A549 (cell line): ENCODE measurements at regions not wholly inside any gene's neighbourhood (a gene's known extent, or its start where the extent isn't known, plus 50 kb on each side); places are given as distances from the start of the nearest gene placed in this dataset.

Source experiments
- ATAC-seq, 2 experiments: fragments of 200-7000 bp in 1 of 2; fragments of >200 bp in 1 of 2; cut with Nextera tagmentation in 1 of 2; cut with Tn5 transposase in 1 of 2; 3 replicates each; pipeline versions ENCODE4 v1.8.0 to v1.9.1; 2018 to 2020; ENCODE audit warnings: mild to moderate bottlenecking in 1 of 2, moderate library complexity in 1 of 2
- CTCF ChIA-PET: fragments of 300-600 bp; sonication (Branson Sonifier 250); formaldehyde crosslinking; extraction: SDS; loops from one replicate; lab custom pipeline; 2021; ENCODE audit warnings: antibody characterized with exemption, inconsistent platforms; lab: Yijun Ruan, JAX
- POLR2A ChIA-PET: fragments of 350-600 bp; formaldehyde crosslinking; extraction: SDS; loops from one replicate; lab custom pipeline; 2021; ENCODE audit warnings: antibody characterized with exemption, inconsistent platforms; lab: Yijun Ruan, JAX
- DNase-seq, 2 experiments: peaks; one replicate each; pipeline versions ENCODE4 v3.0.0 to v3.0.0-alpha.2; 2011 to 2016; ENCODE audit warnings: low read depth in 1 of 2, low spot score in 1 of 2
- FAIRE-seq: peaks from 2 replicates; lab custom pipeline; 2011; peaks lifted over from hg19 to GRCh38; lab: Jason Lieb, UNC
- H3K27ac ChIP-seq, 2 experiments: fragments of >200 bp; sonication (Bioruptor Twin); formaldehyde crosslinking; 3 replicates each; pipeline ENCODE4 v1.5.1; 2016 to 2017
- H3K4me1 ChIP-seq: fragments of >200 bp; sonication (Bioruptor Twin); formaldehyde crosslinking; 3 replicates; pipeline ENCODE4 v1.6.1; 2016
- H3K4me2 ChIP-seq: fragments of >200 bp; sonication (Bioruptor Twin); formaldehyde crosslinking; 3 replicates; pipeline ENCODE4 v1.6.1; 2016
- H3K4me3 ChIP-seq: fragments of >200 bp; sonication (Bioruptor Twin); formaldehyde crosslinking; 3 replicates; pipeline ENCODE4 v1.5.1; 2016
- H3K9me3 ChIP-seq: fragments of >200 bp; sonication (Bioruptor Twin); formaldehyde crosslinking; 3 replicates; pipeline ENCODE4 v1.6.1; 2016
- BHLHE40 ChIP-seq: IDR thresholded peaks from 2 replicates; pipeline ENCODE4 v1.6.1; 2012; ENCODE audit warnings: low read depth, low read length, inconsistent platforms
- CBX2 ChIP-seq: fragments of 200-600 bp; sonication (generic); IDR thresholded peaks from 2 replicates; pipeline ENCODE4 v1.6.1; 2016; ENCODE audit warnings: low read depth, mild to moderate bottlenecking, borderline replicate concordance
- CEBPB ChIP-seq, 2 experiments: fragments of >200 bp in 1 of 2; sonication (Bioruptor Twin) in 1 of 2; formaldehyde crosslinking in 1 of 2; IDR thresholded peaks; 2 replicates each; pipeline ENCODE4 v1.6.1; 2012 to 2016
- FOXS1 ChIP-seq: fragments of 250-450 bp; sonication (Bioruptor Pico); IDR thresholded peaks from 2 replicates; pipeline ENCODE4 v1.5.0; 2020; ENCODE audit warnings: mild to moderate bottlenecking, moderate library complexity
- HDAC2 ChIP-seq: fragments of 200-600 bp; sonication (generic); IDR thresholded peaks from 2 replicates; pipeline ENCODE4 v1.6.1; 2016
- HEYL ChIP-seq: fragments of 250-450 bp; sonication (Bioruptor Pico); IDR thresholded peaks from 2 replicates; pipeline ENCODE4 v1.8.0; 2021; ENCODE audit warnings: mild to moderate bottlenecking, moderate library complexity
- KDM5A ChIP-seq: fragments of 200-600 bp; sonication (generic); IDR thresholded peaks from 2 replicates; pipeline ENCODE4 v1.6.1; 2016; ENCODE audit warnings: antibody characterized with exemption, mild to moderate bottlenecking
- MAFK ChIP-seq: fragments of 450-650 bp; IDR thresholded peaks from 2 replicates; pipeline ENCODE4 v1.6.1; 2014; ENCODE audit not compliant: partially characterized antibody
- MAZ ChIP-seq: fragments of 150-350 bp; IDR thresholded peaks from 2 replicates; pipeline ENCODE4 v1.6.1; 2014; ENCODE audit warnings: antibody characterized with exemption, low read depth, low read length, borderline replicate concordance
- NFE2L2 ChIP-seq: fragments of 150-350 bp; conservative IDR thresholded peaks from 2 replicates; pipeline ENCODE4 v1.6.1; 2014; ENCODE audit warnings: low read length
- NR3C1 ChIP-seq: fragments of >200 bp; sonication (Bioruptor Twin); formaldehyde crosslinking; IDR thresholded peaks from 3 replicates; pipeline ENCODE4 v1.6.1; 2017
- PHF8 ChIP-seq: fragments of 200-600 bp; sonication (generic); IDR thresholded peaks from 2 replicates; pipeline ENCODE4 v1.6.1; 2016; ENCODE audit warnings: low read depth, mild to moderate bottlenecking, antibody characterized with exemption, moderate library complexity, borderline replicate concordance
- POLR2AphosphoS2 ChIP-seq: conservative IDR thresholded peaks from 2 replicates; pipeline ENCODE4 v1.6.1; 2012; ENCODE audit warnings: low read length, improper control_type of control experiment, inconsistent platforms
- RARB ChIP-seq: fragments of 250-450 bp; sonication (Bioruptor Pico); IDR thresholded peaks from 2 replicates; pipeline ENCODE4 v1.8.0; 2021; ENCODE audit warnings: mild to moderate bottlenecking, moderate library complexity
- RCOR1 ChIP-seq: fragments of 150-350 bp; IDR thresholded peaks from 2 replicates; pipeline ENCODE4 v1.6.1; 2014; ENCODE audit warnings: antibody characterized with exemption, low read length, low read depth
- RNF2 ChIP-seq: fragments of 200-600 bp; sonication (generic); IDR thresholded peaks from 2 replicates; pipeline ENCODE4 v1.6.1; 2016; ENCODE audit warnings: low read depth, mild to moderate bottlenecking, antibody characterized with exemption, moderate library complexity, borderline replicate concordance
- SREBF2 ChIP-seq: fragments of 450-650 bp; IDR thresholded peaks from 2 replicates; pipeline ENCODE4 v1.6.1; 2014; ENCODE audit warnings: mild to moderate bottlenecking, moderate library complexity
- ZC3H11A ChIP-seq: fragments of 450-650 bp; IDR thresholded peaks from 2 replicates; pipeline ENCODE4 v1.6.1; 2014; ENCODE audit warnings: antibody characterized with exemption, mild to moderate bottlenecking
- ZNF302 ChIP-seq: fragments of 250-450 bp; sonication (Bioruptor Pico); IDR thresholded peaks from 2 replicates; pipeline ENCODE4 v1.9.0; 2021; ENCODE audit warnings: inconsistent platforms, mild to moderate bottlenecking, moderate library complexity
- WGBS: methylation state at CpG from one replicate; pipeline ENCODE4 v1.1.6; 2017; ENCODE audit errors: missing lambda C conversion rate; 5-methylcytosine and 5-hydroxymethylcytosine counted together
- TF ChIP-seq, protein P1 (sequence below): IDR thresholded peaks from 2 replicates; pipeline ENCODE4 v1.6.1; 2012; ENCODE audit warnings: low read depth, borderline replicate concordance
- TF ChIP-seq, protein P2 (sequence below): fragments of 250-450 bp; sonication (Bioruptor Pico); IDR thresholded peaks from 2 replicates; pipeline ENCODE4 v1.5.0; 2021; ENCODE audit warnings: mild to moderate bottlenecking, moderate library complexity, borderline replicate concordance

DNA sequence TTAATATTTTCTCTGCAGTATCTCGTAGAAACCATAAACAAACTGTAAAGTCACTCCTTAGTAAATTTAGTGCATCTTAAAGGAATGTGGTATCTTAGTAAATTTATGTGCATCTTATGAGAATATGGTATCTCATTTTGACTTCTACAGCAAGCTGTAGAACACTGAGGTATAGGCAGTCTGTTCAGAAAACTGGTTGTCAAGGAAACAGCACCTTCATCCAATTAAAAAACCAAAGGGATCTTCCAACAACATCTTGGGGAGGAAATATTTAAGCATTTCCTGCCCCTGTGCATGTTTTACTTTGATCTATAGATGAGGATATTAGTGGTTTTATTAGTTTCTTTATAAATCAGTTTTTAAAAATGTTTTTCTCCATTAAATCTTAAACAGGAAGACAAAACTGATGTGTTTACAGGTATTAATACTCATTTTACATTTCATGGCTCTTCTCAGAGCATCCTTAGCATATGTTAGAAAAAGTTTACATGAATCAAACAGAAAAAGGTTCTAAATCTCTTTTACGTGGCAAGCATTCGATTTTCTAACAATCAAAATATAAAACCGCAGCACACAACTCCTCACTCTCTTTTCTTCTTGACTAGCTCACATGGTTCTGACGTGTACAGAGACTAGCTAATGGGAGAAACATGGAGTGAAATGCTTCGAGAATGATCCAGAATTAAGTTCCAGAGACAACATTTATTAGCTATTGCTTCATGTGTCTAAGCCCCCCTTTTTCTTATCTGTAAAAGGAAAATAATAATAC lies 668.8 kb downstream of the PTPRC start:
- DNase-seq (no peak), FAIRE-seq (no peak), ATAC-seq (no peak)
- no peaks in the 10 kb centered on the region for H3K9me3 ChIP-seq
- no peak overlapping the region for H3K4me2 ChIP-seq
- no peak overlapping the region for H3K4me3 ChIP-seq
- no peak for TF ChIP-seq SREBF2
- no peak for TF ChIP-seq ZC3H11A
- H3K4me1 ChIP-seq = no peaks in the 10 kb centered on the region
- POLR2A ChIA-PET = no interaction called here
- H3K27ac ChIP-seq = no peak overlapping the region
- 22% methylated on average over 6 of the region's 6 CpGs for WGBS
- CTCF ChIA-PET = no interaction called here

DNA sequence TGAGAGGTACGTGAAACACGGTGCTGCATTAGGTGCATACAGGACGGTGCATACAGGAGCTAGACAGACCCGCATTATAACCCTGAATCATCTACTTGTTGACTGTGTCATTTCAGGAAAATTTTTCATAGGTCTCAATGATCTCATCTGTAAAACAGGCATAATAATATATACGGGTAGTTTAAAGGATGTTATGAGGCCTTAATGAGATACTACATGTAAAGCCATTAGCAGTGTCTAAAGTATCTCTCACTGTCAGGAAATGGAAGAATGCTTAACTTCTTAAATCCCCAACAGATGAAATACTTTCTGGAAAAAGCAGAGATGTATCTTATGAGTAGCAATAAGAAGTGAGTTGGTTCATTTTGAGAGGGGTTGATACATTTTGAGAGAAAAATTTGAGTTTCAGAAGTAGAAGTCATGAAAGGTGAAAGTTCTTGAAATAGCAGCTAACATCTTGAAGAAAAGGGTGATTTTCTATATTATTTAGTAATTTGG lies 669.6 kb downstream of the PTPRC start:
- no peak for TF ChIP-seq CEBPB (IDR thresholded peaks at IDR 0.05)
- TF ChIP-seq, protein P1, sequence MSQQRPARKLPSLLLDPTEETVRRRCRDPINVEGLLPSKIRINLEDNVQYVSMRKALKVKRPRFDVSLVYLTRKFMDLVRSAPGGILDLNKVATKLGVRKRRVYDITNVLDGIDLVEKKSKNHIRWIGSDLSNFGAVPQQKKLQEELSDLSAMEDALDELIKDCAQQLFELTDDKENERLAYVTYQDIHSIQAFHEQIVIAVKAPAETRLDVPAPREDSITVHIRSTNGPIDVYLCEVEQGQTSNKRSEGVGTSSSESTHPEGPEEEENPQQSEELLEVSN = no peak
- TF ChIP-seq NR3C1 = no peak
- no peak for TF ChIP-seq MAZ
- no peak for TF ChIP-seq MAFK
- TF ChIP-seq PHF8 = no peak
- TF ChIP-seq POLR2AphosphoS2 = no peak
- no peak for TF ChIP-seq FOXS1 (CRISPR knock-in tag)
- no peak for TF ChIP-seq HDAC2
- no peak for TF ChIP-seq RNF2
- no peak for TF ChIP-seq HEYL (CRISPR knock-in tag)
- TF ChIP-seq, all 56 proteins: peak for 0
- ChIA-PET POLR2A (no interaction called here), CTCF (no interaction called here)
- ATAC-seq (no peak), FAIRE-seq (no peak), DNase-seq (no peak)
- Histone ChIP-seq H3K4me1 (no peaks in the 10 kb centered on the region), H3K4me3 (no peak overlapping the region), H3K4me2 (no peak overlapping the region), H3K27ac (no peak overlapping the region), H3K9me3 (no peaks in the 10 kb centered on the region)
- 58% methylated on average over 5 of the region's 5 CpGs for WGBS

DNA sequence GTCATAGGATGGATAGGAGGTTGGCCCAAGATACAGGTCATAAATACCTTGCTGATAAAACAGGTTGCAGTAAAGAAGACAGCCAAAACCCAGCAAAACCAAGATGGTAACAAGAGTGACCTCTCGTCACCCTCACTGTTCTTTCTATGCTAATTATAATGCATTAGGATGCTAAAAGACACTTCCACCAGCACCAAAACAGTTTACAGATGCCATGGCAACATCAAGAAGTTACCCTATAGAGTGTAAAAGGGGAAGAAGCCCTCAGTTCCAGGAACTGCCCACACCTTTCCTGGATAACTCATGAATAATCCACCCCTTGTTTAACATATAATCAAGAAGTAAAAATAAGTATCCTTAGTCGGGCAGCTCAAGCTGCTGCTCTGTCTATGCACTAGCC lies 671.9 kb downstream of the PTPRC start:
- no peaks in the 10 kb centered on the region for H3K4me1 ChIP-seq
- no peak for TF ChIP-seq FOXS1 (CRISPR knock-in tag)
- H3K9me3 ChIP-seq = no peaks in the 10 kb centered on the region
- H3K4me3 ChIP-seq = no peak overlapping the region
- CTCF ChIA-PET = no interaction called here
- POLR2A ChIA-PET = no interaction called here
- WGBS = 12% methylated on average over 2 of the region's 2 CpGs
- H3K27ac ChIP-seq = no peak overlapping the region
- ATAC-seq = no peak
- H3K4me2 ChIP-seq = no peak overlapping the region
- no peak for DNase-seq
- FAIRE-seq = no peak

DNA sequence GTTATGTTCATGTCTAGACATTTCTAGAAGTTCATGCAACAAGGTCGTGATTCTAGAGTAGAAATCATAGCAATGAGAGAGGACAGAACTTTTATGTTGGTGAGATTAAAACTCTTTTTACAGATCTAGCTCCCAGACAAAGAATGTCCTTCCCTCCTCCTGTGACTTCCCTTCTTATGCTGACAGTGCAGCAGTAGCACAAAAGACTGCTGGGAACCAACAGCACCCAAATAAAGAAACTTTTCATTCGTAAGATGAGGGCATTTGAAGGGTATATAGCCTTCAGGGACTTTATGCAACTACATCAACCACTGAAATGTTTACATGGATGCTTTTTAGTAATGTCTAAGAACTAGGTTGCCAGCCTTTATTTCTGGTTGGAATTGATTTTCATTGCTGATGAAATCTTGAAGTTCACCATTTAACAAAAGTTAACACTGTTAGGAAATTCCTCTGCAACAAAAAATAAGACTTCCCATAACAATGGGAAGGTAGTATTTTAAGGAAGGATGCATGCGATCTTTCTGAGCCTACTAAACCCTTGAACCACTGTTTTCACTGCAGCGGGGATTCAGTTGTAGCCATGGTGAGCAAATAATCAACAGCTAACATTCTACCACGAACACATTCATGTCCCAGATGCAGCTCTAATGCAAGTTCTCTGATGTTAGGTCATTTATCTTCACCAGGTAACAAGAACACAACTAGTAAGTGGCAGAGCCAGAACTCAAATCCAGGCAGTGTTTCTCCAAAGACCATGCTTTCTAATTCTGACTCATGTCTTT lies 672.8 kb downstream of the PTPRC start:
- FAIRE-seq (no peak), ATAC-seq (no peak), DNase-seq (no peak)
- H3K27ac ChIP-seq = no peak overlapping the region
- ChIA-PET POLR2A (no interaction called here), CTCF (no interaction called here)
- no peaks in the 10 kb centered on the region for H3K9me3 ChIP-seq
- TF ChIP-seq NR3C1 (no peak), ZNF302 (CRISPR knock-in tag) (no peak), MAZ (no peak), RCOR1 (no peak), POLR2AphosphoS2 (no peak), BHLHE40 (no peak), RARB (no peak), KDM5A (no peak), NFE2L2 (no peak), CBX2 (no peak)
- TF ChIP-seq, protein P2, sequence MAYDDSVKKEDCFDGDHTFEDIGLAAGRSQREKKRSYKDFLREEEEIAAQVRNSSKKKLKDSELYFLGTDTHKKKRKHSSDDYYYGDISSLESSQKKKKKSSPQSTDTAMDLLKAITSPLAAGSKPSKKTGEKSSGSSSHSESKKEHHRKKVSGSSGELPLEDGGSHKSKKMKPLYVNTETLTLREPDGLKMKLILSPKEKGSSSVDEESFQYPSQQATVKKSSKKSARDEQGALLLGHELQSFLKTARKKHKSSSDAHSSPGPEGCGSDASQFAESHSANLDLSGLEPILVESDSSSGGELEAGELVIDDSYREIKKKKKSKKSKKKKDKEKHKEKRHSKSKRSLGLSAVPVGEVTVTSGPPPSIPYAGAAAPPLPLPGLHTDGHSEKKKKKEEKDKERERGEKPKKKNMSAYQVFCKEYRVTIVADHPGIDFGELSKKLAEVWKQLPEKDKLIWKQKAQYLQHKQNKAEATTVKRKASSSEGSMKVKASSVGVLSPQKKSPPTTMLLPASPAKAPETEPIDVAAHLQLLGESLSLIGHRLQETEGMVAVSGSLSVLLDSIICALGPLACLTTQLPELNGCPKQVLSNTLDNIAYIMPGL = no peak
- 29% methylated on average over 5 of the region's 5 CpGs for WGBS
- H3K4me1 ChIP-seq = no peaks in the 10 kb centered on the region
- no peak overlapping the region for H3K4me2 ChIP-seq
- H3K4me3 ChIP-seq = no peak overlapping the region
